HepG2 (cell line): ENCODE measurements at regions not wholly inside any gene's neighbourhood (a gene's known extent, or its start where the extent isn't known, plus 50 kb on each side); places are given as distances from the start of the nearest gene placed in this dataset.

Source experiments
- ARHGAP35 ChIP-seq: sonication (generic); formaldehyde crosslinking; IDR thresholded peaks from 2 replicates; pipeline ENCODE4 v1.9.0; 2022; ENCODE audit warnings: mild to moderate bottlenecking, inconsistent platforms, moderate library complexity, missing genetic modification reagents, borderline replicate concordance
- FIP1L1 ChIP-seq: fragments of 200-400 bp; formaldehyde crosslinking; IDR thresholded peaks from 2 replicates; pipeline ENCODE4 v1.6.1; 2018; ENCODE audit warnings: low read depth, mild to moderate bottlenecking, low read length, moderate library complexity, borderline replicate concordance; ENCODE audit not compliant: insufficient read depth
- GTF2F1 ChIP-seq: fragments of 150-350 bp; IDR thresholded peaks from 2 replicates; pipeline ENCODE4 v1.6.1; 2014; ENCODE audit warnings: low read length
- IRF1 ChIP-seq: sonication (generic); formaldehyde crosslinking; IDR thresholded peaks from 2 replicates; pipeline ENCODE4 v1.4.0; 2020; ENCODE audit warnings: low read depth, mild to moderate bottlenecking, missing genetic modification reagents
- SIX4 ChIP-seq: sonication (generic); formaldehyde crosslinking; IDR thresholded peaks from 2 replicates; pipeline ENCODE4 v1.4.0; 2020; ENCODE audit warnings: missing genetic modification reagents
- TERF1 ChIP-seq: sonication (generic); formaldehyde crosslinking; IDR thresholded peaks from 2 replicates; pipeline ENCODE4 v1.8.0; 2022; ENCODE audit warnings: mild to moderate bottlenecking, missing genetic modification reagents, moderate library complexity
- USF2 ChIP-seq, 2 experiments: sonication (generic) in 1 of 2; formaldehyde crosslinking in 1 of 2; IDR thresholded peaks; 2 replicates each; pipeline versions ENCODE4 v1.5.1 to v1.6.1; 2011 to 2020; ENCODE audit warnings: borderline replicate concordance in 1 of 2, low read depth in 1 of 2, low read length in 1 of 2, mild to moderate bottlenecking in 1 of 2, missing genetic modification reagents in 1 of 2, moderate library complexity in 1 of 2
- ZNF138 ChIP-seq: sonication (generic); formaldehyde crosslinking; IDR thresholded peaks from 2 replicates; pipeline ENCODE4 v1.5.0; 2020; ENCODE audit warnings: mild to moderate bottlenecking, low read depth, missing genetic modification reagents
- ZNF282 ChIP-seq: fragments of 450-650 bp; IDR thresholded peaks from 2 replicates; pipeline ENCODE4 v1.6.1; 2018; ENCODE audit not compliant: partially characterized antibody
- ZNF414 ChIP-seq: sonication (generic); formaldehyde crosslinking; IDR thresholded peaks from 2 replicates; pipeline ENCODE4 v1.5.0; 2020; ENCODE audit warnings: missing genetic modification reagents
- ZNF431 ChIP-seq: sonication (generic); formaldehyde crosslinking; IDR thresholded peaks from 2 replicates; pipeline ENCODE4 v1.9.0; 2022; ENCODE audit warnings: missing genetic modification reagents, low read depth, mild to moderate bottlenecking, borderline replicate concordance
- ZNF460 ChIP-seq: sonication (generic); formaldehyde crosslinking; IDR thresholded peaks from 2 replicates; pipeline ENCODE4 v1.5.1; 2020; ENCODE audit warnings: missing genetic modification reagents, mild to moderate bottlenecking, borderline replicate concordance
- ZNF543 ChIP-seq: sonication (generic); formaldehyde crosslinking; IDR thresholded peaks from 2 replicates; pipeline ENCODE4 v1.4.0; 2020; ENCODE audit warnings: mild to moderate bottlenecking, missing genetic modification reagents
- TF ChIP-seq, protein P1 (sequence below): sonication (generic); formaldehyde crosslinking; IDR thresholded peaks from one replicate; pipeline ENCODE4 v1.5.1; 2020; ENCODE audit warnings: mild to moderate bottlenecking, missing genetic modification reagents; ENCODE audit errors: not compliant biosample characterization

DNA sequence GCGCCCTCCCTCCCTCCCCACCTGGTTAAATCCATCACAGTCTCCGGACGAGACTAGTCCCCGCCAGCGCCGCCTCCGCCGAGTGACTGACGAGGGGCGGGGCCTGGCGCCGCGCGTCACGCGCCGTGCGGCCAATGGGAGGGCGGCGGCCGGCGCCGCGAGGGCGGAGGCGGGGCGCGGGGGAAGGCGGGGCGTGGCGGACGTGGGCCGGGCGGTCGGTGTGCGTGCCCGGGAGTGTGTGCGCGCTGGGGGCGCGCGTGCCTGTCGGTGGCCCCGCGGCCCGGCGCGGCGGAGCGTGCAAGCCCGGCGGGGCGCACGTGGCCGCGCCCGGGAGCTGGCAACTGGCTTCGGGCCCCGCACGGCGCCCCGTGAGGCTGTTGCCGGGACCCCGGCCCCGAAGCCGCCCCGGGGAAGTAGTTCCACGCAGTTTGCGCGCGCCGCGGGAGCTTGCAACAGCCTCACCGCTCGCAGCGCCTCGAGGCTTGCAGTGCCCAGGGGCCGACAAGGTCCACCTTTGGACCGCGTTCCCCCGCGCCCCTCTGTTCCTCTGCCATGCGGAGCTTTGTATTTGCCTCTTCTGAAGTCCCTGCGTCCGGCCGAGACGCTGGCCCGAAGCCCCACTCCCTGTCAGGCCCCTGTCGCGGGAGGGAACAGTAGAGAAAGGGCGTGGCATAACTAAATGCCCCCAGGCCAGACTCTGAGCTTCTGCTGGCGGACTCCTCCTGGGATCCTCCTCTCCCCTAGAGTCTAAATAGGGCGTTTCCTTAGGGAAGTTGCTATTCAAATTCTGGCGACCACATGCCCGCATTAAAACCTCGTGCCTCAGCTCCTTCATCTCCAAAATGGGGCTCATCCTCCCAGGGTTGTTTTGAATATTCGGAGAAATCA, 400.9 kb downstream of the SHQ1 start (continued):
- TF ChIP-seq TERF1 (no peak), ZNF431 (CRISPR knock-in tag) (peak; percentile 67; the same call in 1 of the 2 replicates), ZNF414 (no peak), SIX4 (CRISPR knock-in tag) (no peak), ZNF138 (0 out of 2 replicates have a peak, but pooled peaks have one; percentile 78), ZNF543 (CRISPR knock-in tag) (no peak; the same call in 1 of the 2 replicates), FIP1L1 (no peak), GTF2F1 (no peak), ARHGAP35 (no peak), IRF1 (CRISPR knock-in tag) (no peak), USF2 (IDR thresholded peaks at IDR 0.05; ENCODE audit: low read depth, low read length) (no peak), USF2 (CRISPR knock-in tag; IDR thresholded peaks at IDR 0.05; ENCODE audit: borderline replicate concordance) (no peak), ZNF460 (CRISPR knock-in tag) (no peak), ZNF282 (no peak)
- TF ChIP-seq, protein P1, sequence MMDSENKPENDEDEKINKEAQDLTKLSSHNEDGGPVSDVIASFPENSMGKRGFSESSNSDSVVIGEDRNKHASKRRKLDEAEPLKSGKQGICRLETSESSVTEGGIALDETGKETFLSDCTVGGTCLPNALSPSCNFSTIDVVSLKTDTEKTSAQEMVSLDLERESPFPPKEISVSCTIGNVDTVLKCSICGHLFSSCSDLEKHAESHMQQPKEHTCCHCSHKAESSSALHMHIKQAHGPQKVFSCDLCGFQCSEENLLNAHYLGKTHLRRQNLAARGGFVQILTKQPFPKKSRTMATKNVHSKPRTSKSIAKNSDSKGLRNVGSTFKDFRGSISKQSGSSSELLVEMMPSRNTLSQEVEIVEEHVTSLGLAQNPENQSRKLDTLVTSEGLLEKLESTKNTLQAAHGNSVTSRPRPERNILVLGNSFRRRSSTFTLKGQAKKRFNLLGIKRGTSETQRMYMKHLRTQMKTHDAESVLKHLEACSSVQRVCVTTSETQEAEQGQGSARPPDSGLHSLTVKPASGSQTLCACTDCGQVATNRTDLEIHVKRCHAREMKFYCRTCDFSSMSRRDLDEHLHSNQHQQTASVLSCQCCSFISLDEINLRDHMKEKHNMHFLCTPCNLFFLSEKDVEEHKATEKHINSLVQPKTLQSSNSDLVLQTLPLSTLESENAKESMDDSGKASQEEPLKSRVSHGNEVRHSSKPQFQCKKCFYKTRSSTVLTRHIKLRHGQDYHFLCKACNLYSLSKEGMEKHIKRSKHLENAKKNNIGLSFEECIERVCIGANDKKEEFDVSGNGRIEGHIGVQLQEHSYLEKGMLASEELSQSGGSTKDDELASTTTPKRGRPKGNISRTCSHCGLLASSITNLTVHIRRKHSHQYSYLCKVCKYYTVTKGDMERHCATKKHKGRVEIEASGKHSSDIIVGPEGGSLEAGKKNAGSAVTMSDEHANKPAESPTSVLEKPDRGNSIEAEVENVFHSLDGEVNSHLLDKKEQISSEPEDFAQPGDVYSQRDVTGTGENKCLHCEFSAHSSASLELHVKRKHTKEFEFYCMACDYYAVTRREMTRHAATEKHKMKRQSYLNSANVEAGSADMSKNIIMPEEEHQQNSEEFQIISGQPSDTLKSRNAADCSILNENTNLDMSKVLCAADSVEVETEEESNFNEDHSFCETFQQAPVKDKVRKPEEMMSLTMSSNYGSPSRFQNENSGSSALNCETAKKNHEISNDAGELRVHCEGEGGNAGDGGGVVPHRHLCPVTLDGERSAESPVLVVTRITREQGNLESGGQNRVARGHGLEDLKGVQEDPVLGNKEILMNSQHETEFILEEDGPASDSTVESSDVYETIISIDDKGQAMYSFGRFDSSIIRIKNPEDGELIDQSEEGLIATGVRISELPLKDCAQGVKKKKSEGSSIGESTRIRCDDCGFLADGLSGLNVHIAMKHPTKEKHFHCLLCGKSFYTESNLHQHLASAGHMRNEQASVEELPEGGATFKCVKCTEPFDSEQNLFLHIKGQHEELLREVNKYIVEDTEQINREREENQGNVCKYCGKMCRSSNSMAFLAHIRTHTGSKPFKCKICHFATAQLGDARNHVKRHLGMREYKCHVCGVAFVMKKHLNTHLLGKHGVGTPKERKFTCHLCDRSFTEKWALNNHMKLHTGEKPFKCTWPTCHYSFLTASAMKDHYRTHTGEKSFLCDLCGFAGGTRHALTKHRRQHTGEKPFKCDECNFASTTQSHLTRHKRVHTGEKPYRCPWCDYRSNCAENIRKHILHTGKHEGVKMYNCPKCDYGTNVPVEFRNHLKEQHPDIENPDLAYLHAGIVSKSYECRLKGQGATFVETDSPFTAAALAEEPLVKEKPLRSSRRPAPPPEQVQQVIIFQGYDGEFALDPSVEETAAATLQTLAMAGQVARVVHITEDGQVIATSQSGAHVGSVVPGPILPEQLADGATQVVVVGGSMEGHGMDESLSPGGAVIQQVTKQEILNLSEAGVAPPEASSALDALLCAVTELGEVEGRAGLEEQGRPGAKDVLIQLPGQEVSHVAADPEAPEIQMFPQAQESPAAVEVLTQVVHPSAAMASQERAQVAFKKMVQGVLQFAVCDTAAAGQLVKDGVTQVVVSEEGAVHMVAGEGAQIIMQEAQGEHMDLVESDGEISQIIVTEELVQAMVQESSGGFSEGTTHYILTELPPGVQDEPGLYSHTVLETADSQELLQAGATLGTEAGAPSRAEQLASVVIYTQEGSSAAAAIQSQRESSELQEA: no peak
